ENCODE measurements at regions not wholly inside any gene's neighbourhood (a gene's known extent, or its start where the extent isn't known, plus 50 kb on each side); places are given as distances from the start of the nearest gene placed in this dataset.

DNA sequence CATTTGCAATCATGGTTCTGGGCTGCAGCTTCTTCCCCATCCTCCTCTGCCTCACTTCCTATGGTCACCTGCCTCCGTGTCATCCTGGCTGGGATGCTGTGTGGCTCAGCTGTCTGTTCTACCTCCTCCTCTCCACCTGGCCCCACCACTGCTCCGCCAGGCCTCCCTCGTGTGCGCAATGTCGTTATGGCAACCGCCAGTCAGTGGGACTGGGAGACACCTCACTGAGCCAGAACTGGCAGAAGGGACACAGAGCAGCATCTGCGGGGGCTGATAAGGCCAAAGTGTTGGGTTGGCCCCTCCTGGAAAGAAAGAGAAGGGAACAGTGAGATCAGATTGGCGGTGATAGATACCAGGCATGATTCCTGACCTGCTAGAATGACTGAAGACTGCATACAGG is 527.5 kb downstream of the INHBA start:
- DNase-seq (ENCODE audit: low spot score) = no peak

DNA sequence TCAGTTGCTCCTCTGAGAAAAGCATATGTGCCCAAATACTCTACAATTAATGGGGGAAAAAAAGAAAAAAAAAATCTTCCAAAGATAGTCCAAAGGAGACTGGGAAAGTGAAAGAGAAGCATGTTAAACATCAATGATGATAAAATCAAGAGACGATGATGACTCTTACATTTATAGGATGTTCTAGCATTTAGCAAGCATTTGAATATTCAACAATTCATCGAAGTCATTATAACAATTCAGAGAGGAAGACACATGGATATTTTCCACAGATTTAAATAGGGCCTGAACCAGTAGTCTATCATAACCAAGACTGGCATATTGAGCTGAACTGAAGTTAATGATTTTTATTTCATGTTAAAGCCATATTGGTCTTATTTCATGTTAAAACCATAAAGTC is 528.4 kb downstream of the INHBA start:
- DNase-seq (ENCODE audit: low spot score) = no peak

DNA sequence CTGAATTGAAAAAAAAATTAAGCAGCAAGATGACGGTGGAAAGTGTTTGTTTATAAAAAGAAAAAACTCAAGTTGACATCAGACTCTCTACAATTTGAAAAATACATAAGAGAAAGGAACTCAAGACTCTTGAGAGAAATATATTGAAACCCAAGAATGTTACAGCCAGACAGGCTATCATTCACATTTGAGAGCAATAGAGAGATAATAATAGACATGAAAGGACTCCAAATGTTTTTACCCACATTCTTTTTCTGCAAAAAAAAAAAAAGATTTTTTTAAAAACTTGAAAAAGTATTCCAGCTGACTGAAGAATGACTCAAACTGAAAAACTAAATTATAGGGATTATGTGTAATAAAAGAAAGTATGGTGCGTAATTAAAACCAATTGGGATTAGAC is 532.4 kb downstream of the INHBA start:
- no peak for DNase-seq (ENCODE audit: low spot score)

DNA sequence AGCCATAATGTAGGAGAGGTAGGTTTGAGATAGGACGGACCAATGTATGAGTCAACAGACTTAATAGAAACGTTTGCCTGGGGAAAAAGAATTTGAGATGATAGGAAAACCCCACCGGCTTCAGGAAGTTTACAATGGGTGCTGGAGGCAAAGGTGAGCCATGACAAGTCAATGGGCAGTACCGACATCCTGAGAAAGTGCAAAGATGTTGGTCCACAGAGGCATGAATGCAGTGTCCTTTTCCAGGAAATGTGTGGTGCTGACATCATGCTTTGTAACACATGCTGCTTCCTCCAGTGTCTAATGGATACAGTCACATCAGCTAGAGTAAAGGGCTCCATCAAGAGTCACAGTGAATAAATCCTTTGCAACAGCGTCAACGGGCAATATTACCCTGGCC is 533.6 kb downstream of the INHBA start:
- DNase-seq (ENCODE audit: low spot score) = no peak

DNA sequence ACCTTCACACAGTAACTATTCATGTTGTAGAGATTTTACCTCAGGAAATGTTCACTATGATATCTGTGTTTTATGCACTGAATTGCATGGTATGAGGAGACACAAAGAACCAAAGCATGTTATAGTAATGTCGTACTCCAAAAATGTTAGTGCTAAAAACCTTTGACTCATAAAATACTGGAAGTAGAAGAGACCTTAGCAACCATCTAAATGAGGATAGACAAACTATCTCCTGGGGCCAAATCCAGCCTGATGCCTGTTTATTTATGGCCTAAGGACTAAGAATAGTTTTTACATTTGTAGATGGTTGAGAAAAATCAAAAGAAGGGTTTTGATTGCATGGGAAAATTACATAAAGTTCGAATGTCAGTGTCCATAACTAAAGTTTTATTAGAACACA is 535.1 kb downstream of the INHBA start:
- DNase-seq (ENCODE audit: low spot score) = no peak

DNA sequence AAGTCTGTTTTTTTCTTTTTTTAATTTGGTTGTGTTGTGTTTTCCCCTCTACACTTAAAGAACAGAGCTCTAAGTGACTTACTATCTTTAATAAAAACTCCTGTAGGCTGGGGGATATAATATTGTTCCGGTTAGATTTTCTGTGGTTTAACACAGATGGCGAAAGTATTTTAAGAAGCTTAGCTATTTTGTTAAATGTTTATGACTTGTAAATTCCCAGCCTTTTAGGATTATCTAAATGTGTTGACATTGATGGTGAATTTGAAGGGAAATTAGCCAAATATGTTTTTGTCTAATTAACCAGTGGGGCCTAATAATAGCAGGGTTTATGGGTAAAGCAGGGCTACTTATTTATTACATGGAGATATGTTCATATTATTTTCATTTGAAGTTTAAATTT is 538.5 kb downstream of the INHBA start:
- no peak for DNase-seq (ENCODE audit: low spot score)

DNA sequence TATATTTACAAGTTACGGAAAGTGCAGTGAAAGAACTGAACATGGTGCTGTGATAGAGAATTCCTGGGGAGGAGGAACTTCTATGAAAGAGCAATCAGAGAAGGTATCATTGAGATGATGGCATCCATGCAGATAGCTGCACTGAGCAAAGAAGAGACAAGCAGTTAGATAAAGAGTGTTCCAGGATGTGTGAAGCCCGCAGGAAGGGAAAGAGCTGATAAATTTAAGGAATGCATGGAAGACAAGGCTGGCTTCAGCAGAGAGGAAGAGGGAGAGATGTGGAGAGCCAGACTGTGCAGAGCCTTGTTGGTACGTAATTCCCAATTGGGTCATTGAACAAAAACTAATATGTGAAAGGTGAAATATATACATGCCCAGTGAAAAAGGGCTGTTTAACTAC is 538.9 kb downstream of the INHBA start:
- DNase-seq (ENCODE audit: low spot score) = no peak

DNA sequence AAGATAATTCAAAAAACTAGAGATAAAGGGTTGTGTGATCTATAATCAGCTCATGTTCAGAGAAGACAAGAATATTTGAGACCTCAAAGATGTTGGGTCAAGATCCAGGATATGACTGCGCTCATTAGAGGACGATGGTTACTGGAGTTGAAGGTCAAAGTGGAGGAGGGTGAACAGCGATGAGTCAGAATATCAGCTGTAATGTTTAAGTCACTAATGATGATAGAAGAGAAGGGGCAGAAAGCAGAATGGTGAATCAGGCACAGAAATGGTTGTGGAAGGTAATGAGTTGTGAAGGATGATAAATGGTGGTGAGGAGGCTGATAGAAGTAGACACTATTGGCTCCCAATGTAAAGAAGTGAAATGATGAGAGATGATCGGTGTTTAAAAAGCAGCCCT is 540.3 kb downstream of the INHBA start:
- no peak for DNase-seq (ENCODE audit: low spot score)

DNA sequence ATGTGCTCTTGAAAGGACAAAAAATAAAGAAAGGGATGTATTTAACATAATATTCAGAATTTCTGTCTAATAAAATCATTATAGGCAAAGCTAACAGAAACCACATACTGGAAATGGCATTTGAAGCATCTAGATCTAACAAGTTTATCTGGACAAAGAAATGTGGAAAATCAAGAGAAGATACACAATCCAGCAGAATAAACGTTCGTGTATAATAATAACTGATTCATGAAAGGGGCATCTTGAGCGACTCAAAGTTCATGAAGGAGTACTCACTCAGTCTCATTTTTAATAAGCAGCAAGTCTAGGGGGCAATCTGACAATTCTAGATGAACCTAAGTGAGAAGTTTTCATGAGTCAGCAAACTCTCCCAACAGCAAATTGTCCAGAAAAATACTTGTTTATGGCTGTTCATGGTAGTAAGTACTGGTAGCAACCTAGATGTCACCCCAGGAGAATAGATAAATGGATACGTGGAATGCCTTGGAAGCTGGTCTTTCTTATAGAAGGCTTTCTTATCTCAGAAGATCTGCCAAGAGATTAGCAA is 541.8 kb downstream of the INHBA start:
- no peak for DNase-seq (ENCODE audit: low spot score)

DNA sequence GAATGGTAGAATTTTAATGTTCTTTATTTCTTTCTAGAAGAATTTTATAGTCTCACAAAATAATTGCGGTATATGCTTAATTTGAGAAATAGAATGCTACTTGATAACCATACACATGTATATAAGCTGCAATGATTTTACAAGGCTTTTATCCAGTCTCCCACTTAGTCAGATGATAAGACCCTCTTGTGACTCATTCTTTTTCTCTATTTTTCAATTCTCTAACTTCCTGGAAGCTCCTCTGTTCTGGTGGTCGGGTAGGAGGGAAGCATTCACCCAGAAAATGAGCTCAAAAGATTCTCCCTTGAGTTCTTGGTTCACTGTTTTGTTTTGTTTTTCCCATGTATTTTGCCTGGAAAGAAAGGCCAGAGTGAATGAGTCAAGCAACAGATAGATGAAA is 546.6 kb downstream of the INHBA start:
- no peak for DNase-seq (ENCODE audit: low spot score)

DNA sequence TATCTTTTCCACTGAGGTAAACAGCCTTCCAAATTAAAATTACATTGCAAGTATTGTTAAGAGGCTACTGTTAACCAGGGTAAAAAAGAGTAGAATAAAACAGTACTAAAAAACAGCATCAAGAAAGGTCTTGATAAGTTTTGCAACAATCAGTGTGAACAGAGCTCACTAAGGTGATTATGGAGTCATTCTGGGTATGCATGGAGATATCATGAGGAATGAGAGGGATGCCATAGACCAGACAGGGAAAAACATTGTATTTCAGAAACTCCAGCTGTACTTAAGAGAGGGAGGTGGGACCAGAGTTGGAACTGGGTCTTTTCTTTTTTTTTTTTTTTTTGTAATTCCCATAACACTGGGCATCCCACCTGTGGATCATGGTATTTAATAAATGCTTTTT is 549.6 kb downstream of the INHBA start:
- DNase-seq (ENCODE audit: low spot score) = no peak

DNA sequence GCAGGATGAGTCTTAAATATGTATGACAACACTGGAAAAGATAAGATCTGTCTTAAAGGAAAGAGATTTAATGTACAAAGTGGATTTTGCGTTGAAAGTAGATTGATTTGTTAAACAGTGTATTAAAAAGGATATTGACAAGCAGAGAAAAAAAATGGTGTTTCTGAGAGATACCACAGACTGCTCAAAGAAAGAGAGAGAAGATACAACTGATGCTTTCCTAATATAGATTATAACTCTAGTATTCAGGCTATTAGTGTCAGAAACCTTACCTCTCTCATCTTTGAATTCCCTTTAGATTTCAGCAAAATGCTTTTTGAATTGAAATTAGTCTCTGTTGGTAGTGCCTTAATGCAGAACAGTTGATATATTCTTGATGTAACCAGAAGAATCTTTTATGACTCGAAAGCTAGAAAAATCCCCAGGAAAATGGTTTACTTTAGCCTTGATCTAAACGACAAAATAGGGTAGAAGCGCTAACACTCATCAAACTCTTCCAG is 550.7 kb downstream of the INHBA start:
- DNase-seq (ENCODE audit: low spot score) = no peak

DNA sequence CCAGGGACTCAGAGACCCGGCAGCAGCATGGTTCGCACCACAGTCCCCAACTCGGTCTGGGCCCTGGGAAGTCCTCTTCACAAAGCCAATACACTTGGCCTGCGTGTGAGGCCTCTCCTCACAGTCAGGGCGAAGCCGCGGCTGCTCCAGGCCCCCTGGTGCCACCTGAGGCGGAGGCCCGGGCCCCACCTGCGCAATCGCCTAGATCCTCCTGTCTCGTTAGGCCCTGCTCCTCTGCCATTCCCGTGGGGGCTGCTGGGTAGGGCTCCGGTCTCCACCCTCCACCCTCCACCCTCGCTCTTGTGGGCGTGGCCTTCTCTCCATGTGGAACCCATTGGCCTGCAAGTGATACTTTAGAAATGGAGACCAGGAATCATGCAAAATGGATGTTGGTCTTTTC is 553.3 kb downstream of the INHBA start:
- DNase-seq (ENCODE audit: low spot score) = no peak

DNA sequence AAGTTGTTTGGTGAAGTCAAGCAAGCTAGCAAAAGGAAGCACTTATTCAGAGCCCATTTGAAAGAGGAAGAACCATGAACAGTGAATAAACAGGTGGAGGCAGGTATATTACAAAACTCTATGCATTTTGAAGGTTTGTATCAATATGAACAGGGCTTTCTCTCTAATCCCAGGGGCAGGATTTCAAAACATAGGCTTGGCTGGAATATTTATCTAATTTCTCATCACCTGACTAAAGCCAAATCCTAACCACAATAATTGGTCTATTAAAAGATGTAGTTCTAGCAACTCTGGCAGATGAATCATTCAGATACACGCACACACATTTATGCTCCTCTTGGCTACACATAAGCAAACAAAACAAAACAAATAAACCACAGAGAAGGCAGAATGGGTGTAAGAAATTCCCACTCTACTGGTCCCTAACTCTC is 554.4 kb downstream of the INHBA start:
- peak; percentile 96 for DNase-seq (ENCODE audit: low spot score)

DNA sequence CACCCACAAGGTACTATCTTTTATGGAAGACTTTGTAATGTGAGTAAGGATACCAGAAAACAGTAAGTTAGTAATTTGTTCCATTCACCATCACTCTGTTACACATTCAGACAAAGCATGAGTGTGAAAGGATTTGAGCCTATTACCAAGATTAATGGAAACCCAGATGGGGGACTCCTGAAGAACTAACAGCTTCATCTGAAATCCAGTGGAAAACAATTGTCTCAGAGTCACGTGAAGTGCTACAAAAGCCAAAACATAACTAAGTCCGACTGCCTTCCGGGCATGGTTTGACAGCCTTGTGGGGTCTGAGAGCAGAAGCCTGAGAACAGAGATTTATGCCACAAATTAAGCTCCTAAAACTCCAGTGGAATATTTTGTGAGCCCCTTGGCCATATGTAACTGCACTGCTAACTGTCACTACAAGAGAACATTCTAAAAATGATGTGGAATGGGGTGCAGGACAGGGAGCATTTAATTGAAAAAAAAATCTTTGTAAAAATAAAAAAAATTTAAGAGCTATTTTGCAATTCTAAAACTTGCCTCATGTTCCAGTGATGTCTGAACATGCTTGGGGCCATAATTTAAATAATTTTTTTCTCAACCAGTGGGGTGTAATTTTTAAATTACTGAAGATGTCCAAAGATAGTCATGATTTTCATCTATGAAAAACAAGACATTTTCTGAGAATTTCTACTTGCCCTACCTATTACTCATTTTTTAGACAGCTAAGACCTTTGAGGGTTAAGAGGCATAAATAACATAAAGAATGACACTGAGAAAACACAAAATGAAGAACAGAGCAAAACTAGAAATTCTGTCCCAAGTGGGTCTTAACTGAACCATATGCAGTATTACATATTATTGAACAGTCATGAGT is 555.0 kb downstream of the INHBA start:
- no peak for DNase-seq (ENCODE audit: low spot score)

DNA sequence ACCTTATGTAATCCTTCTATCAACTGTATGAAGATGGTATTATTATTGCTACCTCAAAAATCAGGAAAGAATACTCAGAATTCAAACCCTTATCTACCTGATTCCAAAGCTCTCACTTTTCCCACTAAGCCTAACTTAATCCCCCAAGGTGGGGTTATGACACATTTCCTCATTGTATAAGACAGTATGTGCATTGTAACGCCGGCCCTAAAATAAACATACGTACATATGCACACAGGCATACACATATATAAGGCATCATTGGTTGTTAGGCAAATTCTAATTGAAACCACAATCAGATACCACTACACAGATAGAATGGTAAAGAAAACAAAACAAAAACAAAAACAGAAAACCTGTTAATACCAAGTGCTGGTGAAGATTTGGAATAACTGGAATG is 556.5 kb downstream of the INHBA start:
- DNase-seq (ENCODE audit: low spot score) = no peak

DNA sequence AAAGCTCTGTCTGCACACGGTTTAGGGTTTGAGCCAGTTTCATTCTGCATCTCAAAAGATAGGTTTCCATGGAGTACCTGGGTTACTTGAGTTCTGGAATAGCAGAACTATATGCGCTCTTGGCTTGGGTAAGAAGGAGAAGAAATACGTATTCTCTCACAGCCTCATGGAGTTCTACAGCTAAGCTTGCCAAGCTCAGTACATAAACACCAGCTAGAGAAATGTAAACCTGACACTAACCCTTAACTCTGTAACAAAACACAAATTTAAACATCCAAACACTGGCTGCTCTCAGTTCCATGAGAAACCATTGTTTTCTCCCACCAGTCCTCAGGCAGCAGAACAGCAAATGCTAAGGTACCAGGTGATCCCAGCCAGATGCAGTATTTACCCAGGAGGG is 557.2 kb downstream of the INHBA start:
- DNase-seq (ENCODE audit: low spot score) = no peak

DNA sequence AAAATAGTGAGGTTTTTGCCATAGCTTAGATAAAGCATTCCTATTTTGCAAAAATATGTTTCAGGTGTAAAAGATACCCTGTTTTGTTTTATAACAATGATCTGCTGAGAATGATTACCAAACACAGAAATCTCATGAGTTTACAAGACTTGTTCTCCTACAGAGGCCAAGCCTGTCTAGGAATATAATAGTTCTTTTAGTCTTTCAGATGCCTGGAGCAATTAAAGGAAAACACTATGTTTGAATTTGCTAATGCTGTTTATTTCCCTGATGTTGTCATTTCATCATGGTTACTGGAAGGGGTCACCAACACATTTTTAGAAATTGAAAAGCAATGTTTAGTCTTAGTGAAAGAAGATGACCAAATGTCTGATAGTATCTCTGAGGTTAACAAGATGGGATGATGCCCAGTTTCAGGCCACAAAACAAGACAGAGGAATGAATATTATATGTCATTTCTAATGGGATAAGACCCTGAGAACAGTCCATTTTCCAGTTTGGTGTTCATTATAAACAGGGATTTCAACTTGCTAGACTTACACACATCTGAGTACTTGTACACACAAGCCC is 559.9 kb downstream of the INHBA start:
- no peak for DNase-seq (ENCODE audit: low spot score)

DNA sequence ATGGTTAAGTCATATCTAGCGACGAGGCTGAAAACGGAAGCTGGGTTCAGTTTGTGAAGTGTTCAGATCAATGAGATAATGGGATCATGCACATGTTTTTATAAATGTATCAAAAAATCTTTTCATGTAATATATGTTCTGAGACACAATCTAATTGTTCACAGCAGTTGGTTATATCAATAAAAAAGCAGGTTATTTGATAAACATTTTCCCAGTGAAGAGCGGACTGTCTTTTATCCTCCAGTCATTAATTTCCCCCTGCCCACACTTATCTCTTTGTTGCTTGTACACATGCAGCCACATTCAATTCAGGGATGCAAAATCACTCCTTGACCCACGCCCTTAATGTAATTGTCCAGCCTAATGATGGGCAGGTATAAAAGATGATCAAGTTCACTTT is 563.1 kb downstream of the INHBA start:
- no peak for DNase-seq (ENCODE audit: low spot score)

DNA sequence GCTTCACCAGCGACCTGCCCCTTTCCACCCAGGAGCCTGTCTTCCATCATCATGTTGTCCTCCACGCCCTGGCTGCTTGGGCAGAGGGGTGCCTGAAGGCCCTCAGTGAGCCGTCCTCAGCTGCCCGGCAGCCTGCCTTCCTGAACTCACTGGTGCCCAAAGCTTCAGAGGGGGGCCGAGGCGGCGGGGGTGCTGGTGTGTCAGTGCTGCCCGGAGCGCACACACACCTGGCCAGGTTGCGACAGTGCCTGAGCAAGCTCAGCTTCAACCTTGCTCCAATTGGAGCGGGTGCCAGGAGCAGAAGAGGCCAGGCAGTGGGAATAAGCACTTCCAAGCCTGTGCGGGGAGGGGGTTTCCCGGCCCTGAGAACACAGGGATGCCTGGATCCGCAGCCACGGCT is 566.3 kb downstream of the INHBA start:
- no peak for DNase-seq (ENCODE audit: low spot score)

DNA sequence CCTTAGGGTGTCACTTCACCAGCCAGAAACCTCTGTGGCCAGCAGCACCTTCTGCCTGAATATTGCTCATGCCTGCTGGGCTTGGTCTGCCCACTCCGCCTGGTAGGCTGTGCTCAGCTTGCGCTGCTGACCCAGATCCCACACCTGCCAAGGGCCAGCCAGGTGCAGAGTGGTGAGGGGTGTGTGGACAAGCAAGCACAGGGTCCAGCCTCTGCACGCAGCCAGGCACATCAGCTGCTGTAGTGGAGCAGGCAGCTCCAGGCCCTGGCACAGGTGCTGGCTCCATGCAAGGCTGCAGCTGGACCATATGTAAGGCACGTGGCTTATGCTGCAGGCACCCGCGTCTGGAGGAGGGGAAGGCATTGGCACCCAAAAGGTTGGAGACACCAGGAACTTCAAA is 567.4 kb downstream of the INHBA start:
- DNase-seq (ENCODE audit: low spot score) = no peak

DNA sequence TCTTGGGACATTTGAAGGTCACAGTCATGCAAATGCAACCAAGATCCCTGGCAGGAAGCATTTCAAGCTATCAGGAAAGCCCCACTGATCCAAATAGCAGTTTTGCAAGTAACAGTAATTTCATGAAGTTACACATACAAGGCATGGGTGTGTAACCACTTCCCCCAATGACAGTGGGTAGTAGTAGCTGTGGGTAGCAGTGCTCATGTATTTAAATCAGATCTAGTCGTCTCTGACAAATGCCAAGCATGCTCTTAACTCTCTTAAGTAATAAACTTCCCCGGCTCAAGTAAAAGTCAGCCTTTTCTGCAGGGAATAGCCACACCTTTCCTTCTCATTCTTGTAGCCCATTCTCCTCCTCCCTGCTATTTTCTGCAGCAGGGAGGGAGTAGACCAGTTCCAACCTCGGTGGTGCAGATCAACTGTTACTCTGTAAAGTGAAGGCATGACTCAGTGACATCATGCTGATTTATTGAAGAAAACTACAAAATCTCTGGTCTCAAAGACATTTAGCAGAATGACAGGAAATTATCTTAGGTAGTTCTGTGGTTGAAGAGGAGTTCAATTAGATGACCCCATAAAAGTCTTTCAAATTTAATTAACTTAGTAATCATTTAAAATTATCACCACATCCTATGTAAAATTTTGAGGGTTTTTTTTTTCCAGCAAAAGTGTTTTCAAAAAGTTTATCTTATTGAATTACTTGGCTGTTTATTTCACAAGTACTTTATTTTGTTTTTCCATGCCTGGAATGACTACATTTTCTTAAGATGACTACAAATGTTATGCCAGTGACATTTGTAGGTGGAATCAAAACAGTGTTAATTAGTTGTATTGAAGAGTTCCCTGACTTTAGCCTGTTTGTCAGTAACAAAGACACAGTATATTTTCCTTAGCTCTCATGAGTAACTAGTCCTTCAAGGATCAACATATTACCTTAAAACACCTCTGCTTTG is 568.3 kb downstream of the INHBA start:
- DNase-seq (ENCODE audit: low spot score) = no peak

Data from SW480 (cell line).